CD14-positive monocyte (primary cell): ENCODE measurements at regions not wholly inside any gene's neighbourhood (a gene's known extent, or its start where the extent isn't known, plus 50 kb on each side); places are given as distances from the start of the nearest gene placed in this dataset.

ENCODE experiments used
- DNase-seq, 3 donors: peaks; one replicate each; pipeline ENCODE4 v3.0.0-alpha.2; 2011 to 2022
- H2AFZ ChIP-seq: 2 replicates; pipeline ENCODE4 v1.6.0; 2012; ENCODE audit warnings: mild to moderate bottlenecking, low read depth, low read length, inconsistent platforms; ENCODE audit not compliant: insufficient read depth, poor library complexity, severe bottlenecking
- H3K27ac ChIP-seq, 2 donors: 1 replicate in 1 of 2; 2 replicates in 1 of 2; pipeline ENCODE4 v1.5.1; 2012 to 2013; ENCODE audit warnings: low read length in 2 of 2, control low read depth in 1 of 2, inconsistent platforms in 1 of 2, low read depth in 1 of 2, mild to moderate bottlenecking in 1 of 2
- H3K27me3 ChIP-seq, 2 donors: one replicate each; pipeline versions ENCODE4 v1.6.0 to v1.6.1; 2011 to 2013; ENCODE audit warnings: low read length in 2 of 2; ENCODE audit not compliant: control insufficient read depth in 2 of 2, insufficient read depth in 2 of 2
- H3K36me3 ChIP-seq, 2 donors: replicated peaks in 1 of 2; 1 replicate in 1 of 2; 2 replicates in 1 of 2; pipeline versions ENCODE4 v1.5.1 to v1.6.1; 2012 to 2013; ENCODE audit warnings: low read length in 2 of 2, control low read depth in 1 of 2, inconsistent platforms in 1 of 2, mild to moderate bottlenecking in 1 of 2; ENCODE audit not compliant: insufficient read depth in 2 of 2, control insufficient read depth in 1 of 2
- H3K4me1 ChIP-seq, 2 donors: 1 replicate in 1 of 2; 2 replicates in 1 of 2; pipeline versions ENCODE4 v1.5.1 to v1.6.1; 2012 to 2013; ENCODE audit warnings: low read length in 2 of 2, control low read depth in 1 of 2, inconsistent platforms in 1 of 2, mild to moderate bottlenecking in 1 of 2, moderate library complexity in 1 of 2; ENCODE audit not compliant: insufficient read depth in 2 of 2, control insufficient read depth in 1 of 2
- H3K4me2 ChIP-seq: replicated peaks from 2 replicates; pipeline ENCODE3; 2012; ENCODE audit warnings: low read length, moderate library complexity, mild to moderate bottlenecking; ENCODE audit not compliant: poor library complexity, severe bottlenecking; ENCODE audit errors: extremely low read depth
- H3K4me3 ChIP-seq, 3 experiments: fragments of 200-600 bp in 1 of 3; sonication (generic) in 1 of 3; replicated peaks in 1 of 3; 1 replicate in 2 of 3; 2 replicates in 1 of 3; pipeline ENCODE4 v1.5.1; 2011 to 2013; ENCODE audit warnings: low read length in 3 of 3, mild to moderate bottlenecking in 3 of 3, control low read depth in 2 of 3, low read depth in 2 of 3, inconsistent platforms in 1 of 3, moderate library complexity in 1 of 3
- H3K79me2 ChIP-seq: 2 replicates; pipeline ENCODE4 v1.6.0; 2012; ENCODE audit warnings: mild to moderate bottlenecking, control low read depth, inconsistent platforms, low read length, moderate library complexity; ENCODE audit not compliant: insufficient read depth
- H3K9ac ChIP-seq: 2 replicates; pipeline ENCODE4 v1.6.0; 2017; ENCODE audit warnings: low read length, mild to moderate bottlenecking; ENCODE audit not compliant: insufficient read depth, poor library complexity, severe bottlenecking
- H3K9me3 ChIP-seq, 2 donors: replicated peaks in 1 of 2; 1 replicate in 1 of 2; 2 replicates in 1 of 2; pipeline versions ENCODE4 v1.5.1 to v1.6.1; 2012 to 2013; ENCODE audit warnings: low read length in 2 of 2, control low read depth in 1 of 2; ENCODE audit not compliant: control insufficient read depth in 1 of 2, insufficient read depth in 1 of 2
- H4K20me1 ChIP-seq: 2 replicates; pipeline ENCODE4 v1.6.0; 2012; ENCODE audit warnings: mild to moderate bottlenecking, low read length, control low read depth, moderate library complexity; ENCODE audit not compliant: insufficient read depth
- H3K27ac Mint-ChIP-seq, 7 donors: one replicate each; pipeline ENCODE4 v1.8.0; 2020; ENCODE audit warnings: mild to moderate bottlenecking in 7 of 7, mixed read lengths in 7 of 7, moderate library complexity in 6 of 7, inconsistent platforms in 2 of 7
- H3K27me3 Mint-ChIP-seq, 3 donors: one replicate each; pipeline ENCODE4 v1.8.0; 2021 to 2022; ENCODE audit warnings: low read depth in 3 of 3, mild to moderate bottlenecking in 3 of 3, mixed read lengths in 3 of 3, moderate library complexity in 3 of 3, inconsistent platforms in 1 of 3
- H3K36me3 Mint-ChIP-seq, 2 donors: one replicate each; pipeline ENCODE4 v1.8.0; 2020; ENCODE audit warnings: mixed read lengths in 2 of 2, inconsistent platforms in 1 of 2, mild to moderate bottlenecking in 1 of 2
- H3K4me1 Mint-ChIP-seq: one replicate; pipeline ENCODE4 v1.8.0; 2020; ENCODE audit warnings: mild to moderate bottlenecking, mixed read lengths
- H3K4me3 Mint-ChIP-seq, 2 donors: one replicate each; pipeline ENCODE4 v1.8.0; 2020; ENCODE audit warnings: mild to moderate bottlenecking in 2 of 2, mixed read lengths in 2 of 2, moderate library complexity in 1 of 2
- H3K9me3 Mint-ChIP-seq, 7 donors: one replicate each; pipeline ENCODE4 v1.8.0; 2020 to 2022; ENCODE audit warnings: mixed read lengths in 7 of 7, mild to moderate bottlenecking in 6 of 7, moderate library complexity in 6 of 7, inconsistent platforms in 2 of 7
- WGBS: methylation state at CpG from one replicate; pipeline ENCODE4 v1.1.5; 2013; ENCODE audit warnings: missing lambda C conversion rate; ENCODE audit not compliant: insufficient coverage; 5-methylcytosine and 5-hydroxymethylcytosine counted together
- intact Hi-C, 2 donors: fragments of 100-400 bp; cut with micrococcal nuclease; formaldehyde crosslinking; loops; one replicate each; pipeline versions ENCODE4 v1.15.0 to v1.15.1; 2023
- TF ChIP-seq, protein P1 (sequence below): fragments of 200-600 bp; IDR thresholded peaks from one replicate; pipeline ENCODE4 v1.8.0; 2022; ENCODE audit warnings: antibody characterized with exemption, mild to moderate bottlenecking

DNA sequence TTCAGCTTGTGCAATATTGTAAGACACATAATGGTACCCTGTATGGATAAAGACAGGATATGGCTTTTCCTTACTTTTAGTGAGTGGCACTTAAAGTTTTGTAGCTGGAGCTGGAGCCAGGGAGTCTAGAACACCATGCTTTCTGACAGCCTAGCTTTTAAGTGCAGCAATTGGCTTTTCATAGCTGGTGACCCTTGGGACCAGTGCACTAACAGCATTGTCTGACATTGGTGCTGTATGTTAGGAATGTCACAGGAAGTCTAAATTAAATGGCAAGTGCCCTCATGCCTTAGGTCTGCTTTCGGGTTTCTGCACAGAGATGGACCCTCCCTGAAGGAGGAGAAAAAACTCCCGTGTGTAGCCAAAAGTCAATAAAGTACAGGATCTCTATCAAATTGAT, 628.2 kb downstream of the NR2F2 start:
- Histone ChIP-seq H3K4me3 (no peak overlapping the region), H3K9ac (no peak overlapping the region), H3K9me3 (no peaks in the 10 kb centered on the region), H3K27ac (no peak overlapping the region), H3K36me3 (no peaks in the 10 kb centered on the region), H3K4me2 (no peak overlapping the region), H3K4me1 (no peaks in the 10 kb centered on the region), H2AFZ (no peak overlapping the region), H4K20me1 (no peaks in the 10 kb centered on the region), H3K79me2 (no peaks in the 10 kb centered on the region), H3K27me3 (no peaks in the 10 kb centered on the region)
- intact Hi-C loops, result no loop called here
- no peaks in the 10 kb centered on the region for H3K36me3 Mint-ChIP-seq
- H3K27me3 Mint-ChIP-seq, result no peaks in the 10 kb centered on the region
- no peak for DNase-seq
- peaks cover 0 to 7% (median 3%) of the 10 kb centered on the region in 7 donors for H3K9me3 Mint-ChIP-seq
- no peak overlapping the region for H3K4me3 Mint-ChIP-seq
- no CpG with 5 or more reads among the region's 2 CpGs for WGBS
- no peaks in the 10 kb centered on the region for H3K4me1 Mint-ChIP-seq
- no peak overlapping the region for H3K27ac Mint-ChIP-seq
- TF ChIP-seq, protein P1, sequence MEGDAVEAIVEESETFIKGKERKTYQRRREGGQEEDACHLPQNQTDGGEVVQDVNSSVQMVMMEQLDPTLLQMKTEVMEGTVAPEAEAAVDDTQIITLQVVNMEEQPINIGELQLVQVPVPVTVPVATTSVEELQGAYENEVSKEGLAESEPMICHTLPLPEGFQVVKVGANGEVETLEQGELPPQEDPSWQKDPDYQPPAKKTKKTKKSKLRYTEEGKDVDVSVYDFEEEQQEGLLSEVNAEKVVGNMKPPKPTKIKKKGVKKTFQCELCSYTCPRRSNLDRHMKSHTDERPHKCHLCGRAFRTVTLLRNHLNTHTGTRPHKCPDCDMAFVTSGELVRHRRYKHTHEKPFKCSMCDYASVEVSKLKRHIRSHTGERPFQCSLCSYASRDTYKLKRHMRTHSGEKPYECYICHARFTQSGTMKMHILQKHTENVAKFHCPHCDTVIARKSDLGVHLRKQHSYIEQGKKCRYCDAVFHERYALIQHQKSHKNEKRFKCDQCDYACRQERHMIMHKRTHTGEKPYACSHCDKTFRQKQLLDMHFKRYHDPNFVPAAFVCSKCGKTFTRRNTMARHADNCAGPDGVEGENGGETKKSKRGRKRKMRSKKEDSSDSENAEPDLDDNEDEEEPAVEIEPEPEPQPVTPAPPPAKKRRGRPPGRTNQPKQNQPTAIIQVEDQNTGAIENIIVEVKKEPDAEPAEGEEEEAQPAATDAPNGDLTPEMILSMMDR, result no peak

DNA sequence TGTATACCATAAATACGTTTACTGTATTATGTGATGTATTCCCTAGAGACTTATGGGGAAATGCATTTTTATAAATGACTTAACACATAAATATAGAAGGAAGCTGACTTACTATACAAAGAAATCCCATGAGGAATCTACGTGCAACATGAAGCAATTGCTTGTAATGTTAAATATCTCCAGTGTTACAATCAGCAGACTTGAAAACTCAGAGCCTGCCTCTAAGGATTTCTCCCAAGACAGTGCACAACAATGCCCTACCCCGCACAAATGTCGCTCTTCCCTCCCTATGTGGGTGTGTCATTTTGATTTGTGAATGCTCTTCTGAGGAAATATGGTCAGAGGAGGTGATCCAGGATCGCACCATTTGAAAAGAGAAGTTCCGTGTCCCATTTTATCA, 629.0 kb downstream of the NR2F2 start:
- intact Hi-C loops, result no loop called here
- Mint-ChIP-seq H3K4me3 (no peak overlapping the region), H3K27ac (no peak overlapping the region), H3K4me1 (no peaks in the 10 kb centered on the region), H3K9me3 (peaks cover 0 to 12% (median 3%) of the 10 kb centered on the region in 7 donors), H3K36me3 (no peaks in the 10 kb centered on the region), H3K27me3 (no peaks in the 10 kb centered on the region)
- Histone ChIP-seq H4K20me1 (no peaks in the 10 kb centered on the region), H3K9ac (no peak overlapping the region), H3K4me1 (no peaks in the 10 kb centered on the region), H3K9me3 (no peaks in the 10 kb centered on the region), H3K36me3 (no peaks in the 10 kb centered on the region), H3K79me2 (no peaks in the 10 kb centered on the region), H2AFZ (no peak overlapping the region), H3K4me3 (no peak overlapping the region), H3K4me2 (no peak overlapping the region), H3K27me3 (no peaks in the 10 kb centered on the region), H3K27ac (no peak overlapping the region)
- DNase-seq, result no peak
- TF ChIP-seq, protein P1, result no peak
- no CpG with 5 or more reads among the region's 6 CpGs for WGBS
